Left ventricle myocardium superior (tissue), 1 donor: ENCODE measurements at regions not wholly inside any gene's neighbourhood (a gene's known extent, or its start where the extent isn't known, plus 50 kb on each side); places are given as distances from the start of the nearest gene placed in this dataset.

Experiments used
- ATAC-seq: fragments of 200-7000 bp; cut with Tn5 transposase; one replicate; pipeline ENCODE4 v1.9.1; 2020; ENCODE audit warnings: mild to moderate bottlenecking, moderate library complexity
- DNase-seq: peaks from one replicate; pipeline ENCODE4 v3.0.0-alpha.2; 2020
- intact Hi-C: fragments of 100-400 bp; cut with micrococcal nuclease; formaldehyde crosslinking; loops from one replicate; pipeline ENCODE4 v1.11.0; 2022
- donor health status: DM: no; HTN: yes; CAD: no; lungs with severe emphysema.

DNA sequence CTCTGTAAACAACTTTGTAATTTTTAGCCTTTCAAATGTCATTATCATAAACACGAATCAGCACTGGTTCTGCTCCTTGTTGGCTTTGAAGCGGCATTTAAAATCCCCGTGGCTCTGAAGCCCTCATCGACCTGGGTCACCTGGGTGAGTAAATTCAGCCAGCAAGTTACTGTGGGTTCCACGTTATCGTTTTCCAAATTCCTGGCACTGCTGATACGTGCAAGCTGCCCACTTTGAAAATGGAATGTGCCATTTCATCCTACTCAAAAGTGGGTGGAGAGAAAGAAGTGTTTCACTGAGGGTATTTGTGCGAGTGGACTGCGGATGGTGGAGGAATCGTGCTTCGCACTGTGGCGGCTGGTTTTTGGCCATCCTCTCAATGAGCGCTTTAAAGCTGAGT lies 281.7 kb downstream of the KLF6 start:
- intact Hi-C loops = no loop called here
- ATAC-seq (peak; percentile 43), DNase-seq (no peak)

DNA sequence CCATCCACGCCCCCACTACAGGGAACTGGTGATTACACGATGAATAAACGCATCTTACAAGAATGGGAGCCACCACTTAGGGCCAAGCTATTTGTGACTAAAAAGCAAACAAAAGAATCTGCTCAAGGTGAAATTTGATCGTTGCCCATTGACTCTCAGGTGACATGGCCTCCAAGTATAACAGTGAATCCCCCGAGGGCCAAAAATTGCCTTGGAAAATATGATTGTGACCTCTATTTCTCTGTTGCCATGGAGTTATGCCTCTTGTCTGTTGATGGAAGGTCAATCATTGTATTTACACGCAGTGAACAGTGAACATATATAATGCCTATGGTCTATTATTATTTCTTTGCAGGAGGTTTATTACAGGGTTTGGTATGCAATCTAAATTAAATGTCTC lies 282.3 kb downstream of the KLF6 start:
- DNase-seq (no peak), ATAC-seq (no peak)
- intact Hi-C loops = no loop called here

DNA sequence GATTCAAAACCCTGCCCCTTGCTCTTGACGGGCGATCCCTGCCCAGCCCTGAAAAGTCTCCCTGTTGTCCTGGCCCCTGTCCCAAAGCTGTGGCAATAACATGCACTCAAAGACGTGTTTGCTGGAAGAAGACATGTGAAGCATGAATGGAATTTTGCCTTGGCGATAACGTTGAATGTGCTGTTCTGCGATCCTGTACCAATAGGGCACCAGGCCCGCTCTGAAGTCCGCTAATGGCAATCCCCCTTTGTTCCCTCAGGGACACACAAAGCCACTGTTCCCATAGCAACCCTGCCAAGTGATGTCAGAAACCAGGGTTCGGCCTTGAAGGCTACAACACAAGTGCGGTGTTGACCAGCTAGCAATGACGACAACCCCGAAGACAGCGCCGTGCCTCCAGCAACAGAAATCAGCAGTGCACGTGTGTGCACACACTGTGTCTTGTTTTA lies 284.6 kb downstream of the KLF6 start:
- intact Hi-C loops = no loop called here
- peak; percentile 91 for ATAC-seq

GRCh38 chr10:3499120-3499519 lies 285.9 kb downstream of the KLF6 start:
- no peak for ATAC-seq
- no peak for DNase-seq
- intact Hi-C loops = no loop called here

More for the DNA sequence above, 284.6 kb downstream of the KLF6 start:
- DNase-seq = peak; percentile 75

- intact Hi-C loops = no loop called here
- ATAC-seq = no peak
- DNase-seq = no peak
These were observed 287.4 kb downstream of the KLF6 start for GRCh38 chr10:3497581-3497980.

DNA sequence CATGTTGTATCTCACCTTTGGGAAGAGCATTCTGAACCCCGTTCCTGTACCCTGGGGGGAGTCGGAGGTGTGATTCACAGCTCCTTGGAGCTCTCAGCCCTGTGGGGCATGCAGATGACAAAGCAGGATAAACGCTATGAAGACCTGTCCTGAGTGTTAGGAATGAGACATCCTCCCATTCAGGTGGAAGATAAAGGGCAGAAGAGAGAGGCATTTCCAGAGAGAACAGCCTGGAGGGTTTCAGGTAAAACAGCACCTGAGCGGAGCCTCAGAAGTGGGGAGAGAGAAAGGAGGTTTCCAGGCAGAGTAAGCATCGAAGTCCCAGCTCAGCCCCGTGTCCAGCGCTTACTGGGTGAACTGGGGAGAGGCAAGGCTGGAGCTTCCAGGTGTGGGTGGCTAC lies 288.9 kb downstream of the KLF6 start:
- DNase-seq (no peak), ATAC-seq (no peak)
- intact Hi-C loops = no loop called here

DNA sequence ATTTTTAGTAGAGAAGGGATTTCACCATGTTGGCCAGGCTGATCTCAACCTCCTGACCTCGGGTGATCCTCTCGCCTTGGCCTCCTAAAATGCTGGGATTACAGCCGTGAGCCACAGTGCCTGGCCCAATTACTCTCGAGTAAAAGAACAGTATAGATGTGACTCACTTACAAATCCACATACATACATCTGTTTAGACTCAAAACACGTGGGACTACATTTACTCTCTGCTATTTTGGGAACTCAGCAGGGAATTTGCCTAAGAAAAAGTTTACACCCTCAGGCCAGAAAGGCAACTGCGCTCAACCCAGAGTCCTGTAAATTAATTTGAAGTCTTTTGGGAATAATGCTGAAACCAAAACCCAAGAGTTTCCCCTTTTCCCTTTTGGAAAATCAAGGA lies 289.7 kb downstream of the KLF6 start:
- no peak for ATAC-seq
- intact Hi-C loops = no loop called here

DNA sequence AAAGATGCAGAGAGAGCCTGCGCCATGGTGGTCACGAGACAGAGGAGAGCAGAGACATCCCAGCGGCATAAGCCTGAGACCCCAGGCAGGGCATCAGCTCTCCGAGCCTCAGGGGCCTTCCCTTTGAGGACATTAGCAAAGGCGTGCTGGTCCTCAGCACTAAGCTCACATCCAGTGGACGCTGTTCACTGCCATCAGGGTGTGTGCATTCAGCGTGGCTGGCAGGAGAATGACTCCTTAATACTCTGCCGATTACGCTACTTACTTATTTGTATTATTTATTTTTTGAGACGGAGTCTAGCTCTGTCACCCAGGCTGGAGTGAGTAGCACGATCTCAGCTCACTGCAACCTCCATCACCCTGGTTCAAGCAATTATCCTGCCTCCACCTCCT lies 290.2 kb downstream of the KLF6 start:
- peak; percentile 56 for ATAC-seq
- intact Hi-C loops = no loop called here
- DNase-seq = no peak

More for the DNA sequence above, 289.7 kb downstream of the KLF6 start:
- no peak for DNase-seq

DNA sequence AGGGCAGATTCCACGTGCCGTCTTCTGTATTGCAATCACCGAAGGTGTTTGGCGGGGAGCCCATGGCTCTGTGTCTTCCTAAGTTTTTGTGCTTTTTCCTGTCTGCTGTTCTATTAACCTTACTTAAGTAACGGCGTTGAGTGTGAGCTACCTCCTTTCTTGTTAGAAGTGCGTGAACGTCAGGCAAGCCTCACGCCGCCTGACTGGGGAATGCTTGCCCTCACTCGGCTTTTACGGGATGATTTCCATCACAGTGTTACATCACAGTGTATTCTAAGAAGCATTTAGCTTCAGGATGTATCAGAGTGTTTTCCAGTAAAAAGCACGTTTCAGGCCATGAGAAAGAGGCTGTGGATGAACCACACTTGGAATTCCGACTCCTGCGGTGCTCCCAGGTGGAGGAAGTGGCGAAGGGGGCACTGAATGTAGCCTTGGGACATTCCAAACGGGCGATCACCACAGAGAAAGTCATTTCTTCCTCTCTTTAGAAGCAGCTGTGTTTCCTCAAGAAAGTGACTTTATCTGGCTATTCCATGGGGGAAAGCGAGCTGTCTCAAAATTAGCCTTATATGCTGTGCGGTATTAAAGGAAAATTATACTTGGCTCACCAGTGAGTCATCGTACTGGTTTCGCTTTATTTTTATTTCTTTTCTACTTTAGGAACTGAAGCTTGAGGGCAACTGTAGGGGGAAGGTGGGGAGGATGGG lies 290.7 kb downstream of the KLF6 start:
- peak; percentile 83 for ATAC-seq
- DNase-seq = no peak
- intact Hi-C loops = no loop called here

- no peak for ATAC-seq
These were observed 291.4 kb downstream of the KLF6 start for GRCh38 chr10:3493621-3494020.

GRCh38 chr10:3491571-3491970 lies 293.4 kb downstream of the KLF6 start:
- intact Hi-C loops = no loop called here
- DNase-seq = no peak
- no peak for ATAC-seq

More at GRCh38 chr10:3493621-3494020, 291.4 kb downstream of the KLF6 start:
- intact Hi-C loops = no loop called here
- no peak for DNase-seq

DNA sequence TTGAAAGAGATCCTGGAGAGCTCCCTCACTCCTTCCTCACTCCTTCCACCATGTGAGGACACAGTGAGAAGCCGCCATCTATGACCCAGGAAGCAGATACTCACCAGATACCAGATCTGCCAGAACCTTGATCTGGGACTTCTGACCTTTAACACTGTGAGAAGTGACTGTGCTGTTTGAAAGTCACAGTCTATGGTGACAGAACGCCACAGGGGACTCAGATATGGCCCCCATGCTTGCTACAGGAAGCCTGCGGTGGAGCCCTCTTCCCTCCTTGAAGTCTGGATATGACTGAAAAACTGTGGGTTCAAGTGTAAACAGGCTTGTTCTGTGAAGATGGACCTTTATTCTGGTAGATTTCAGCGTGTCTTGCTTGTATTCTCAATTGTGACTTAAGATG lies 297.8 kb downstream of the KLF6 start:
- intact Hi-C loops = no loop called here
- ATAC-seq = no peak

DNA sequence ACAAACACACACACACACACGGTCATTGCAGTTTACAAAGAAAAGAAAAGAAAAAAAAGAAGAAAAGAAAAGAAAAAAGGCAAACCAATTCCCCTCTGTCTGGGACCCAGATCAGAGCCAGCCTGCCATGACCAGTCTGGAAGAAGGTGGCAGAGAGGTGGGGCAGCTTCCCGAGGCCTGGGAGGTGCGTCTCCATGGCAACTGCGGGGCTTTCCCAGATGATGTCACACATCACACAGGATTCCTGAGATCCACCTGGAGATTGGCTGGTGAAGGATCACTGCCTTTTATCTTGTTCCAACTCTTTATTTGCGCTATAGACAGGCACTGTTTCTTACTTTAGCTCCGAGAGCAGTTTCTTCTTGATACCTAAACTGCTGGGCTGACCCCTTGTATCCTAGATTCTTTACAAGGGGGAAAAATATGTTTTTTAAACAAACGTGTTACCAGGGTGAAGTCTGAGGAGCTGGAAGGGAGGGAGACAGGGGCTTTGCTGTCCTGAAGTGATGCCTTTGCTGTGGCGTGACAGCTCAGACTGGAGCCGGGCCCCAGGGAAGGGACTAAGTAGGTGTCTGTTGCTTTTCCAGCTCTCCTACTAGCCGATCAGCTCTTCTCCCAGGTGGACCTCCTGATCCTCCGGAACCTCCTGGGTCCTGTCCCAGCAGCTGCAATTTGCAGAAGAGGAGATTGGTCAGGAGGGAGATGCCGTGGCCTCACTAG lies 298.5 kb downstream of the KLF6 start:
- ATAC-seq = no peak
- no peak for DNase-seq
- intact Hi-C loops = no loop called here

More for the DNA sequence above, 297.8 kb downstream of the KLF6 start:
- no peak for DNase-seq

GRCh38 chr10:3485057-3485686 lies 299.8 kb downstream of the KLF6 start:
- ATAC-seq = peak; percentile 30
- intact Hi-C loops = no loop called here
- no peak for DNase-seq

DNA sequence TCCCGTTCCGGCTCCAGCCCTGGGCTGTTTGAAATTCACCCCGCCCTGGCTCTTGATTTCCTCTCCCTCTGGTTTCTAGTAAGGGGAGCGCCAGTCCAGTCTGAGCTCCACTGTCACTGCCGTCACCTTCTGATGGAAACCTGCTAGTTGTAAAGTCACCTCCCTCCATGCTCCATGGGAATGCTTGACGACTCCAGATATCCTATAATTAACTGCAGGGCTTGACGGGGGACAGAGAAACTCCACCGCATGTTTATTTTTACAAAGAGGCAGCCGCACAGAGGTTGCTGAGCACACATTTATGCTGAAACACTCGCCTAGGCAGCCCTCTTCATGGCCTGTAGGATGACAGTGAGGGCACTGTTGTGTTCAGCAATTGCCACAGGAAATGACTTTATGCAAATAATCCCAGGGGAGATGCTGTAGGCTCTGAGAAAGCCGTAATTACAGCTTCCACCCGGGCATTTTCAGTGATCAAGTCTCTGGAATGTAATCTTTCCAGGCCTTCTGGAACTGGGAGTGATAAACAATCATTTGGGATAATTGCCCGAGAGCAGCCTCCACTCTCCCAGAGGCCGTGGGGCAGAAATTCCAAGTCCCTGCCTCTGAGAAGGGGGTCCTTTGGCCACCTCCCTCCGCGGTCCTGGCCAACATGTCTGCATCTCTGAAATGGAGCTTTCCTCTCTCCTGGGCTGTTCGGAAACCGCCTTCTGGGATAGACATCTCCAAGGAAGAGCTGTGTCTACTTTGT lies 300.5 kb downstream of the KLF6 start:
- intact Hi-C loops = no loop called here
- DNase-seq = no peak
- peak; percentile 58 for ATAC-seq

GRCh38 chr10:3482200-3482993 lies 302.6 kb downstream of the KLF6 start:
- intact Hi-C loops = no loop called here

DNA sequence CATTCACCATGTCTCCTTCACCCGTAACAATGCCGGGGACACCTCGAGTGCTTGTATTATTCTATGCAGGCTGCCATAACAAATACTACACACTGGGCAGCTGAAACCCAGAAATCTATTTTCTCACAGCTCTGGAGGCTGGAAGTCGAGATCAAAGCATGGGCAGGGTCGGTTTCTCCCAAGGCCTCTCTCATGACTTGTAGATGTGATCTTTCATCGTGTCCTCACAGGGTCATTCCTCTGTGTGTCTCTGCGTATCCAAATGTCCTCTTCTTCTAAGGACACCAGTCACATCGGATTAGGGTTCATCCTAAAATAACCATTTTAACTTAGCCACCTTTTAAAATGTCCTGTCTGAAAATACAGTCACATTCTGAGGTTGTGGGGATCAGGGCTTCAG lies 303.5 kb downstream of the KLF6 start:
- ATAC-seq (no peak), DNase-seq (no peak)
- intact Hi-C loops = no loop called here

More at GRCh38 chr10:3482200-3482993, 302.6 kb downstream of the KLF6 start:
- ATAC-seq (peak; percentile 77), DNase-seq (no peak)

DNA sequence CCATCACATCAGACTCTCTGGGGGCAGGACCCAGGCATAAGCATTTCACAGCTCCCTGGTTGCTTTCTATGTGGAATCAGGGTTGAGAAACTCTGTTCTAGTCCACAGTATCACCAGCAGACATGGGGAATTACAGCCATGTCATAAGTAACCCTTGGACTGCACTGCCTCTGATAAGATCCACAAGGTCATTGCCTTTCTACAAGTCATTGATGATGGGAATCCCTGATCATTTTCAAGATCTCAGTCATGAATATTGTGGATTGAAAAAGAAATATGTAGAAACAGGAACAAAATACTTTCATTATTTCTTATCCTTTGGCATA lies 304.1 kb downstream of the KLF6 start:
- no peak for DNase-seq
- intact Hi-C loops = no loop called here
- ATAC-seq = no peak
